Mucosa of gallbladder (tissue), 1 donor: ENCODE measurements at regions not wholly inside any gene's neighbourhood (a gene's known extent, or its start where the extent isn't known, plus 50 kb on each side); places are given as distances from the start of the nearest gene placed in this dataset.

Experiments used
- DNase-seq: peaks from one replicate; pipeline ENCODE4 v3.0.0-alpha.2; 2020; ENCODE audit warnings: low spot score
- donor health status: DM: no; HTN: no; CAD: no.

- no peak for DNase-seq
Measured at GRCh38 chr6:47117314-47117713, 75.2 kb upstream of the ADGRF1 start.

- no peak for DNase-seq
Measured at GRCh38 chr6:47116606-47117005, 74.5 kb upstream of the ADGRF1 start.

- no peak for DNase-seq
Measured at GRCh38 chr6:47116086-47116485, 74.0 kb upstream of the ADGRF1 start.

- no peak for DNase-seq
Measured at GRCh38 chr6:47114460-47114859, 72.3 kb upstream of the ADGRF1 start.

GRCh38 chr6:47112317-47112716 is 70.2 kb upstream of the ADGRF1 start:
- no peak for DNase-seq

- DNase-seq: peak; percentile 43
Measured at GRCh38 chr6:47111685-47112084, 69.6 kb upstream of the ADGRF1 start.

- no peak for DNase-seq
Measured at GRCh38 chr6:47109281-47109680, 67.1 kb upstream of the ADGRF1 start.

- DNase-seq: peak; percentile 35
Measured at GRCh38 chr6:47106721-47107197, 64.6 kb upstream of the ADGRF1 start.

- no peak for DNase-seq
Measured at GRCh38 chr6:47106216-47106615, 64.1 kb upstream of the ADGRF1 start.

- no peak for DNase-seq
Measured at GRCh38 chr6:47105469-47106178, 63.5 kb upstream of the ADGRF1 start.

GRCh38 chr6:47103931-47104330 is 61.8 kb upstream of the ADGRF1 start:
- no peak for DNase-seq

GRCh38 chr6:47102331-47102730 is 60.2 kb upstream of the ADGRF1 start:
- DNase-seq: no peak

- DNase-seq: peak; percentile 64
Measured at GRCh38 chr6:47098570-47098993, 56.5 kb upstream of the ADGRF1 start.

- peak; percentile 83 for DNase-seq
Measured at GRCh38 chr6:47097092-47097945, 55.2 kb upstream of the ADGRF1 start.

GRCh38 chr6:47096211-47096895 is 54.2 kb upstream of the ADGRF1 start:
- DNase-seq: no peak

GRCh38 chr6:47094241-47094925 is 52.3 kb upstream of the ADGRF1 start:
- DNase-seq: peak; percentile 44

GRCh38 chr6:47093169-47093568 is 51.0 kb upstream of the ADGRF1 start:
- DNase-seq: no peak

- DNase-seq: no peak
Measured at GRCh38 chr6:47091886-47092668, 49.9 kb upstream of the ADGRF1 start.
